Lower lobe of right lung (tissue), 2 donors: ENCODE measurements at regions not wholly inside any gene's neighbourhood (a gene's known extent, or its start where the extent isn't known, plus 50 kb on each side); places are given as distances from the start of the nearest gene placed in this dataset.
"Not testable (repeated sequence)": the region's sequence is repeated elsewhere in the genome, so short reads cannot be mapped to it uniquely, and the experiment has no call there.

Experiments used
- ATAC-seq, 2 donors: fragments of 200-7000 bp; cut with Tn5 transposase; one replicate each; pipeline ENCODE4 v1.9.1; 2020 to 2022; ENCODE audit warnings: mild to moderate bottlenecking in 2 of 2, moderate library complexity in 2 of 2
- DNase-seq: peaks from one replicate; pipeline ENCODE4 v3.0.0-alpha.2; 2020
- H3K27ac ChIP-seq: fragments of 200-600 bp; one replicate; pipeline ENCODE4 v1.8.0; 2022
- H3K27me3 ChIP-seq: fragments of 200-600 bp; one replicate; pipeline ENCODE4 v1.8.0; 2022; ENCODE audit warnings: low read depth
- H3K36me3 ChIP-seq: fragments of 200-600 bp; one replicate; pipeline ENCODE4 v1.8.0; 2022; ENCODE audit warnings: mild to moderate bottlenecking
- H3K4me1 ChIP-seq: fragments of 200-600 bp; one replicate; pipeline ENCODE4 v1.8.0; 2022
- H3K4me3 ChIP-seq: fragments of 200-600 bp; one replicate; pipeline ENCODE4 v1.8.0; 2022; ENCODE audit warnings: mild to moderate bottlenecking
- H3K9me3 ChIP-seq: fragments of 200-600 bp; one replicate; pipeline ENCODE4 v1.8.0; 2022
- intact Hi-C: fragments of 100-400 bp; cut with DNase I; formaldehyde crosslinking; loops from one replicate; pipeline ENCODE4 v1.11.0; 2022
- TF ChIP-seq, protein P1 (sequence below): fragments of 200-600 bp; IDR thresholded peaks from one replicate; pipeline ENCODE4 v1.8.0; 2022; ENCODE audit warnings: antibody characterized with exemption, mild to moderate bottlenecking
- donor health status: DM: no; HTN: yes; CAD: no; lungs with severe emphysema.

DNA sequence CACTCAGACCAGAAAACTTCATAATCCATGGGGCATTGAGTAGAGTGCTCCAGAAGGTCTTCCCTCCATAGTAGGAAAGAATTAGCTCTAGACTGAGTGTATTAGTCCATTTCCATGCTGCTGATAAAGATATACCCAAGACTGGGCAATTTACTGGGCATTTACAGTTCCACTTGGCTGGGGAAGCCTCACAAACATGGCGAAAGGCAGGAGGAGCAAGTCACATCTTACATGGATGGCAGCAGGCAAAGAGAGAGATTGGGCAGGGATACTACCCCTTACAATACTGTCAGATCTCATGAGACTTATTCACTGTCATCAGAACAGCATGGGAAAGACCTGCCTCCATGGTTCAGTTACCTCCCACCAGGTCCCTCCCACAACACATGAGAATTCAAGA, 300.6 kb upstream of the TMEM132C start:
- Histone ChIP-seq H3K4me1 (no peaks in the 10 kb centered on the region), H3K27ac (no peak overlapping the region), H3K4me3 (no peak overlapping the region), H3K9me3 (no peaks in the 10 kb centered on the region), H3K36me3 (no peaks in the 10 kb centered on the region), H3K27me3 (no peaks in the 10 kb centered on the region)
- intact Hi-C loops = no loop called here
- TF ChIP-seq, protein P1, sequence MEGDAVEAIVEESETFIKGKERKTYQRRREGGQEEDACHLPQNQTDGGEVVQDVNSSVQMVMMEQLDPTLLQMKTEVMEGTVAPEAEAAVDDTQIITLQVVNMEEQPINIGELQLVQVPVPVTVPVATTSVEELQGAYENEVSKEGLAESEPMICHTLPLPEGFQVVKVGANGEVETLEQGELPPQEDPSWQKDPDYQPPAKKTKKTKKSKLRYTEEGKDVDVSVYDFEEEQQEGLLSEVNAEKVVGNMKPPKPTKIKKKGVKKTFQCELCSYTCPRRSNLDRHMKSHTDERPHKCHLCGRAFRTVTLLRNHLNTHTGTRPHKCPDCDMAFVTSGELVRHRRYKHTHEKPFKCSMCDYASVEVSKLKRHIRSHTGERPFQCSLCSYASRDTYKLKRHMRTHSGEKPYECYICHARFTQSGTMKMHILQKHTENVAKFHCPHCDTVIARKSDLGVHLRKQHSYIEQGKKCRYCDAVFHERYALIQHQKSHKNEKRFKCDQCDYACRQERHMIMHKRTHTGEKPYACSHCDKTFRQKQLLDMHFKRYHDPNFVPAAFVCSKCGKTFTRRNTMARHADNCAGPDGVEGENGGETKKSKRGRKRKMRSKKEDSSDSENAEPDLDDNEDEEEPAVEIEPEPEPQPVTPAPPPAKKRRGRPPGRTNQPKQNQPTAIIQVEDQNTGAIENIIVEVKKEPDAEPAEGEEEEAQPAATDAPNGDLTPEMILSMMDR = no peak
- ATAC-seq (no peak), DNase-seq (no peak)

DNA sequence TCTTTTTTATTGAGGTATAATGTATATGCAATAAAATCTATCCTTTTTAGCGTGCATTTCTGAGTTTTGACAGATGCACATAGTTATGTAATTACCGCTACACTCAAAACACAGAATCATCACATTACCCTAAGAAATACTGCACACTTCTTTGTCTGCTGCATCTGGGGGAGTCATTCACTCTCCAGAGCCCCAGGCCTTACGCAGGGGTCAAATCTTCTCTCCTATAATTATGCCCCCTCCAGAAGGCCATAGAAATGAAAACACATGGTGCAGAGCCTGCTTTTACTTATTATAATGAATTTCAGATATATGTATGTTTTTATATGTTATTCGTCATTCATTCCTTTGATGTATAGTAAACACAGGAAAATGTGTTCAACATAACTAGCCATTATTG, 296.5 kb upstream of the TMEM132C start:
- H3K4me3 ChIP-seq = no peak overlapping the region
- ATAC-seq (no peak), DNase-seq (no peak)
- H3K36me3 ChIP-seq = no peaks in the 10 kb centered on the region
- no peaks in the 10 kb centered on the region for H3K9me3 ChIP-seq
- H3K27me3 ChIP-seq = no peaks in the 10 kb centered on the region
- H3K27ac ChIP-seq = no peak overlapping the region
- TF ChIP-seq, protein P1 = no peak
- intact Hi-C loops = no loop called here
- no peaks in the 10 kb centered on the region for H3K4me1 ChIP-seq

DNA sequence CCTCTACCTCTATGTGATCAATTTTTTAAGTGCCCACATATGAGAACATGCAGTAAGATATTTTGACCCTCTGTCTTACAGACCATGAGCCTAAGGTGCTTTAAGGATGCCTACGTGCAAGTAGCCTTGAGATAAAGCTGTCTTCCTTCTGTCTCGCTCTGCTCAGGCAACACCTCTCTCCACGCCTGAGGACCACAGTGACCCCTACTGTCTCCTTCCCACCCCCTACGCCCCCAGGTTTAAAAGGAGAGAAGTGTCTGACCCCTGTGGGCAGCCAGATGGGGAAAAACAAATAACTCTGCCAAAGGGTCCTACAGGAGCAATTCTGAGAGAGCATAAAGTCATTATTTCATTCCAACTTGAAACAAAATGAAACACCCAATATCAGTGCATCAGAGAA, 286.4 kb upstream of the TMEM132C start:
- intact Hi-C loops = no loop called here
- no peak overlapping the region for H3K4me3 ChIP-seq
- ATAC-seq (no peak), DNase-seq (no peak)
- H3K4me1 ChIP-seq = no peaks in the 10 kb centered on the region
- H3K36me3 ChIP-seq = no peaks in the 10 kb centered on the region
- H3K27me3 ChIP-seq = no peaks in the 10 kb centered on the region
- H3K9me3 ChIP-seq = no peaks in the 10 kb centered on the region
- TF ChIP-seq, protein P1 = no peak
- H3K27ac ChIP-seq = no peak overlapping the region

DNA sequence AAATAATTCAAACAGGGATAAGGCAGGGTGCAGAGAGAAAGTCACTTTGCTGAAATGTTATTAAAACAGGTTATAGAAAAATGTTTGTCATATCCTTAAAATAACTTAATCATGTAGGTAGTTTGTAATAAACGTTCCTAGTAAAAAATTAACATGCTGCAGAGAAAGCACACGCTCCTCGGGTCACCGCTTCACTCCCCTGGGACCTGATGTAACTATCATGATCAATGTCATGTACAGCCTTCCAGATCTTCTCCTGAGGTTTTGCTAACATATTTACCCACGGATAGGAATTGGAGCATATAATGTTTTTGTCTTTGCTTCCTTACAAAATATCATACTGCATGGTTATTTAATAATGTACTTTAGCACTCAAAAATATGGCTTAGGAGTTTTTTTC, 285.1 kb upstream of the TMEM132C start:
- TF ChIP-seq, protein P1 = no peak
- no peak overlapping the region for H3K4me3 ChIP-seq
- ATAC-seq (no peak), DNase-seq (no peak)
- no peak overlapping the region for H3K27ac ChIP-seq
- H3K36me3 ChIP-seq = no peaks in the 10 kb centered on the region
- intact Hi-C loops = no loop called here
- H3K9me3 ChIP-seq = no peaks in the 10 kb centered on the region
- H3K4me1 ChIP-seq = no peaks in the 10 kb centered on the region
- H3K27me3 ChIP-seq = no peaks in the 10 kb centered on the region

DNA sequence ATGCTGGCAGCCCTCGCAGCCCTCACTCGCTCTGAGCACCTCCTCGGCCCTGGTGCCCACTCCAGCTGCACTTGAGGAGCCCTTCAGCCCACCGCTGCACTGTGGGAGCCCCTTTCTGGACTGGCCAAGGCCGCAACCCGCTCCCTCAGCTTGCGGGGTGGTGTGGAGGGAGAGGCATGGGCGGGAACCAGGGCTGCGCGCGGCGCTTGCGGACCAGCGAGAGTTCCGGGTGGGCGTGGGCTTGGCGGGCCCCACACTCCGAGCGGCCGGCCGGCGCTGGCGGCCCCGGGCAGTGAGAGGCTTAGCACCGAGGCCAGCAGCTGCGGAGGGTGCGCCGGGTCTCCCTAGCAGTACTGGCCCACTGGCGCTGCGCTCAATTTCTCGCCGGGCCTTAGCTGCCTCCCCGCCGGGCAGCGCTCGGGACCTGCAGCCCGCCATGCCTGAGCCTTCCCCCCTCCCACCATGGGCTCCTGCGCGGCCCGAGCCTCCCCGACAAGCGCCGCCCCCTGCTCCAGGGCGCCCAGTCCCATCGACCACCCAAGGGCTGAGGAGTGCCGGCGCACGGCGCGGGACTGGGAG, 283.7 kb upstream of the TMEM132C start:
- H3K4me1 ChIP-seq, intact Hi-C loops, ATAC-seq, H3K9me3 ChIP-seq, H3K27me3 ChIP-seq, H3K36me3 ChIP-seq, H3K27ac ChIP-seq, DNase-seq, H3K4me3 ChIP-seq: not testable (repeated sequence)

DNA sequence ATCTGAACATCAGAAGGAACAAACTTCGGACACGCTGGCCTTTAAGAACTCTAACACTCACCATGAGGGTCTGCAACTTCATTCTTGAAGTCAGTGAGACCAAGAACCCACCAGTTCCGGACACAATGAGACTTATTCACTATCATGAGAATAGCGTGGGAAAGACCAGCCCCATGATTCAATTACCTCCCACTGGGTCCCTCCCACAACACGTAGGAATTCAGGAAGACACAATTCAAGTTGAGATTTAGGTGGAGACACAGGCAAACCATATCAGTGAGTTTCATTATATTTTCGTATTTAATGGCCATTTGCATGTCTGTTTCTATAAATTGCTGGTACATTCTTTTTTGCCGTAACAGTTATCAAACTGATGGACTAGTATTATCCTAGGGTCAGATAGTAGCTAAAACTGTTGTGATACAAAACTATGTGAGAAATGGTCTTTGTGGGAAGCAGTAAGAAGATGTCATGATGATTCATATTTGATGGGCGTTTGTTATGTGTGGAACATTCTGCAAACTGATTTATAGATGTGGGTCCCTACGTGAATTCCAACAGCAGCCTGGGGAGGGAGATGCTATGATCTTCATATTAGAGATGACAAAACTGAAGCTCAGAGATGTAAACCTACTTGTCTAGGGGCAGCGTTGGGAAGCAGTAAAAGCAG, 282.4 kb upstream of the TMEM132C start:
- ATAC-seq = no peak
- H3K27ac ChIP-seq = no peak overlapping the region
- H3K9me3 ChIP-seq = no peaks in the 10 kb centered on the region
- no peaks in the 10 kb centered on the region for H3K36me3 ChIP-seq
- H3K4me3 ChIP-seq = no peak overlapping the region
- no peak for DNase-seq
- H3K4me1 ChIP-seq = no peaks in the 10 kb centered on the region
- TF ChIP-seq, protein P1 = no peak
- H3K27me3 ChIP-seq = no peaks in the 10 kb centered on the region
- intact Hi-C loops = no loop called here
